Limb (tissue), 2 donors: ENCODE measurements at regions not wholly inside any gene's neighbourhood (a gene's known extent, or its start where the extent isn't known, plus 50 kb on each side); places are given as distances from the start of the nearest gene placed in this dataset.

Experiments
- DNase-seq, 2 donors: peaks; one replicate each; pipeline ENCODE4 v3.0.0-alpha.2; 2016; ENCODE audit errors: extremely low spot score in 2 of 2

DNA sequence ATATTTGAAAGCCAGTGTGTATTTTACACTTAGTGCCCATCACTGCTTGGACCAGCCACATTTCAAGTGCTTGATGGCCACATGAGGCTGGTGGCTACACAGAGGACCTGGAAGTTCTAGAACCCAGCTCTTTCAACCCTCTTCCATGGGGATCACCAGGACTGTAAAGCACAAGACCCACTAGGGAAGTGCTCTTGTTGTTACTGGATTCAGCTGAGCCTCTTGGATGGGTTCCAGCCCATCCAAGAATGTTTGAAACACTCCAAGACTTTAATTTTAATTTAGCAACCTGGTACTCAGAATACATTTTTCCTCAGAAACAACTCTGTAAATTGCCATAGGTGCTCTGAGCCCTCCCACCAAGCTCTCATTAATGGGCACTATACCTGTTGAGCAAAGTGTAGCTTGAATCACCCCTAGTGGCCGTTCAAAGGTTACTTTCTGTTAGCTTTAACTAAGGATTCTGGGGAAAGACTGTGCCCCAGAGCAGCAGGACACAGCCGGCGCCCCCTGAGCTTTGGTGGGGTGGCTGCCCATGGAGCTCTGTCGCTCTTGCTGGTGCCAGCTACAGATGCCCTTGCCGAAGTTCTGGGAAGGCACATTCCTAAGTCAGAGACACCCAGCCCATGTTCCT, 212.4 kb downstream of the HSD17B3 start:
- no peak for DNase-seq

DNA sequence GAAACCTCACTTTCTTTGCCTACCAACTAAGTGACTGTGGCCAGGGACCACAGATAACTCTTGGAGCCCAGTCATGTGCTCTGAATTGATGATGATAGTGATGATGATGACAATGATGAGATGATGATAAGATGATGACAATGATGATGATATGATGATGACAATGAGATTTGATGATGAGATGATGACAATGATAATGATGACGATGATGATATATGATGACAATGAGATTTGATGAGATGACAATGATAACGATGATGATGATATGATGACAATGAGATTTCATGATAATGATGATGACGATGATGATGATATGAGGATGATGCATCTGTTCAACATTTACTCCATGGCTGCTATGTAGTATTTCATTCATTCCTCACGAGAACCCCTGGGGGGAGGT, 213.0 kb downstream of the ERCC6L2 start:
- DNase-seq = no peak

DNA sequence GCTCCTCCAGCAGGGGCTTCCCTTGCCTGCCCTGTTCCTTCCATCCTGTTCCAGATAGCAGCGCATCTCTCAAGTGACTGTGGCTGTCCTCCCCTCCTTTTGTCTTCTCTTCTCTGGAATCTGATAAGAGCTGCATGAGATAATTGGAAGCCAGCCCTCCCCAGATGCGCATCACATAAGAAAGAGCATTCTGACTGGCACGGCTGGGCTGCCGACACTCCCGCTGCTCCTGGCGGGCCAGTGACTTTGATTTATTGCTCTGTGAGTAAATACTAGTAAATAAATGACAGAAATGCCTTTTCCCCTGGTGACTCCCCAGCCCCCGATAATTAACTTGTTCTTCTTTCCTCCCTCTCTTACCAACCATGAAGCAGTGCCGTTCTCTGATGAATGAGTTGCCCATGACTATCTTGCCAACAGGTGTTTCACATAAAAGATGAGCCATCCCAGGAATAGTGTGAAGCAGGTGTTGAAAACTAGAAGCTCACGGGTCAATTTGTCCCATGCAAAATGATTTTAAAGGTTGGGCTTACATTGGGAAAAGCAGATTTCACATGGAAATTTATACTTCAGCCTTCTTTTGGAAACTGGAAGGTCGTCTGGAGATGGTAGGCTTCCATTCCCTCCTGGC, 212.3 kb downstream of the ERCC6L2 start:
- no peak for DNase-seq

DNA sequence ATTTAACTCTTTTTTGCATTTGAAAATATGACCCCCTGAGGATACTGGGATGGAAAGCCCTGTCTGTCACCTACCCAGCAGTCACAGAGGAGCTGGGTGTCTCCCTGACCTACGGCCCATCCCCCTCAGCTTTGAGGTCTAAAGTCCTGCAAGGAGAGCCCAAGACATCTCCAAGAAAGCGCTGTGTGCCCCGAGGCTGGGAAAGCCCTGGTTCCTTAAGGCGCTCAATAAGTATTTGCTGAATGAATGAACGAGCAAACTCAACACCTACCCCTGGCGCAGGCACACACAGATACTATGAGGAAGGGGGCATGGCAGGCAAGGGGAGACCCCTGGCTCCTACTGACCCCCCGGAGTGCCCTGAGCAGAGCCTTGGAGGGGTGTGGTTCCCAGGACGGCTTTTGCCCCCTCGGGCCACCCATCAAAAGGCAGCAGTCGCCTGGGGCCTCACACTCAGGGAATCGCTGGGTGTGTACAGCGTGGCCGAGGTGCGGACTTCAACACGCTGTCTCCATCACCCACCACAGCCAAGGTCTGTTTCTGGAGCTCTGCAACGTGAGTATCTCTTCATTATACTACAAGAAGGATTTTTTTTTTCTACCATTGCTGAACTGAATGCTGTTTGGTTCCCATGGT, 211.6 kb downstream of the ERCC6L2 start:
- no peak for DNase-seq

DNA sequence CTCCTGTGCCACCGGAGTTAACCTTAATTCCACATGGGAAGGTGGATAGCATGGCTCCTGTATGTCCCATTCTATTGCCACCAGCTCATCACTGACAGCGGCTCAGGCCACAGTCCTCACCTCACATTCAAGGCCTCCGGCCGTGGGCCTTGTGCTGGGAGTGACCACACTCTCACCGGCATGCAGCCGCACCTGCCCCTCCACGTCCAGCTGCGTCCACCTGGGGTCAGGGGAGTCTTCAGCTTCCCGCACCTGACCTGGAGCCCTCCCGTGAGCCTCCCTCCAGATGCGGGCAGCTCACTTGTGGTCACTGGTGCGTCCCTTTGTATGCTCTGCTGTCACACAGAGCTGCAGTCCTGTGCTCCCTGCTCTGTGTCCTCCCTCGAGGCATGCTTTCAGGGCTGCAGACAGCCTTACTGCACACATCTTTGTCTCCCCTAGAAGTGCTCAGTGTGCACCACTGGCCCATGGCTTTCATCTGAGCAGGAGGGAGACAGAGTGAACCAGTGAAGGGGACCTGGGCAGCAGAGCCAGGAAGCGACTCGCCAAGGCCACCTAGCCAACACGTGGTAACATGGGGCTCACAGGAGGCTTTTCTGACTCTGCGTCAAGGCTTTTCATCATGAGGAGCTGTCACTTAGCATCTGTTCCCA, 210.1 kb downstream of the ERCC6L2 start:
- no peak for DNase-seq

DNA sequence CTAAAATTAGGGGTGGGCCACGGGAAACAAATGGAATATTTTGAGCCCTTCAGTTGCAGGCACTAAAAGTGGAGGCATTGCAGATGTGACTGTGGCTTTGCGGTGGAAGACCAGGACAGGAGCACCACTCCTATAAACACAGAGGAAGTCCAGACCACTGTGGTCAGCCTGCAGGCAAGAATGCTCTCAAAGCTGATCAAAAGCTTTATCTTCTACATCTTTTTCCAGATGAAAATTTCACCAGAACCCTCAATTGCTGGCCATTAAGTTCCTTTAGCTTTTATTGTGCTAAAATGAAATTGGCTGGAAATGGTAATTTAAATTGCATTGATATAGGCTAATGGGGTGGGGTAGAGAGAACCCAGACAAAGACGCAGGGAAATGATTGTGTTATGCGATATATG, 208.8 kb downstream of the ERCC6L2 start:
- no peak for DNase-seq

DNA sequence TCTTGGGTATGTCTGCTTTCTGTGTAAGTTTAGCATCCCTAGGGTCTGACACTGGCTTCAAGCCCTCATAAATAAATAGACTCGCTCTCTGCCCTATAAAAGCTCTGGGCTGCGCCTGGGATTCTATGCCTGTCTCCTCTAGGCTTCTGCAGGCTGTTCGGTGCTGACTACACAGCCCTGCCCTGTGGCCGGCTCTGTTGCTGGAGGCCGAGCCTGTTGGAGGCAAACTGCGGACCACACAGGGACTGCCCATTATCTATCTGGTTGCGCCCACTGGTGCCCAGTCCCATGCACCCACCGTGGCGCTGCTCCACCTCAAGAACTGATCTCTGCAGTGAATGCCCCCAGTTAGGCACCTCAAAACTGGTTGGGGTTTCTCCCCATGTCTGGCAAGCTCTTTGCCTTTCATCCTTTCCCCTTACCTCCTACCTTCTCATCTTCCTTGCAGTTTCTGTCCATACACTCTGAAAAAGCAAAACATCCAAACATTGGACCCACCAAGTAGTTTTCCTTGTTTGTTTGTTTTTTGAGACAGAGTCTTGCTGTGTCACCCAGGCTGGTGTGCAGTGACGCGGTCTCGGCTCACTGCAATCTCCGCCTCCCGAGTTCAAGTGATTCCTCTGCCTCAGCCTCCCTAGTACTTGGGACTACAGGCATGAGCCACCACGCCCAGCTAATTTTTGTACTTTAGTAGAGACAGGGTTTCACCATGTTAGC, 207.2 kb downstream of the ERCC6L2 start:
- no peak for DNase-seq

DNA sequence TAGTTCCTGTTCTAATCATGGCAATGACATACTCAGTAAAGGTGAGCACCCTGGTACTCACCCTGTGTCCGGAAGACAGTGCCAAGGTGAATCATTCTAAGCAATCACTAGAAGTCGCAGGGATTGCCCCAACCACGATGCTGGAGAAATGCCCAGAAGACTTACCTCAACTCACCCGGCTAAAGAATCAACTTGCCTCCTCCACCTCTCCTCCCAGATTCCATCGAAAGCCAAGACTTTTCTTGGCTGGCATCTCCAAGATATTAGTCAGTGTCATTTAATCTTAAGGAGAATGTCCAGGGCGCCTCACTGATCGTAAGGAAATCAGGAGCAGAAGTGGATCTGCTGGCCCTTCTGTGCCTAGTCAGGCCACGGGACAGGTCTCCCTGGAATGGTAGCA, 204.9 kb downstream of the ERCC6L2 start:
- no peak for DNase-seq

DNA sequence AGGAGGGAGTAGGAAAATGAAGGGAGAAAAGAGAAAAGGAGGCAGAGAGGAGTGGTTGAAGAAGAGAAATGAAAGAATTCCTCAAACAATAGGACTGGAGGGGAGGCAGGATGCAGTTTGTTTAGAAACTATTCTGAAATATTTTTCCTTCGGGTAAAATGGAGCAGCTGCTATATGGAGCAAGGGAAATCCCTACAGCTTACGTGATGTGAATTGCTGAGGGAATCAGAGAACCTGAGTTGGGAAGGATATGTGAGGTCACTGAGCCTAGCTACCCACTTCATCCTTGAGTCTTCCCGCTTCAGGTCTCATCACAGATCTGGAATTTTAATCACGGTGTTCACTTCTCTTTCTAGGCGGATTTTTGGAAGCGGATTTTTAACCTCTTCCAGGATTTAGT, 204.3 kb downstream of the ERCC6L2 start:
- DNase-seq = no peak

DNA sequence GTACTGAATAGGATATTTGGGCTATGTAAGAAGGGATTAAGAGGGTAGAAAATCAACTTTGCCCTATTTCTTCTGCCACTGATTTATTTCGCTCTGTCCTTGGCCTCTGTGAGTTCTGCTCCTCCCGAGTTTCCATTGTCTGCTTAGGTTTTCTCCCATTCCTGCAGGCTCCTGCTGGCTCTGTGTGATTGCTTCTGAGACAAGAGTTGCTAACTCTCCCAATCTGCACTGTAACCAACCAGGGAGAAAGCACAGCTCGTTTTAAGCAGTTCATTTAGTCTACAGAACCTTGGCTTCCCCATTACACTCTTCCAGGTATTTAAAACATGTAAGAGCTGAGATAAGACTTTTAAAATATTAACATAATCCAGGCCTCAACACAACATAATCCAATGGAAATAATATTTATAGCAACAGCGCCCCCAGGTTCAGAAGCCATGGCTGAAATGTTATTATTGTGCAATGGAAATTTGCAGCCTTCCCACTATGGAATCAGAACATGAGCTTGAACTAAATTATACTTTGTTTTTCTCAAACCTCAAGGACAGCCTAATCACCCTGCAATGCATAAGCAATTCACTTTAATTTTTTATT, 203.5 kb downstream of the ERCC6L2 start:
- DNase-seq = no peak

DNA sequence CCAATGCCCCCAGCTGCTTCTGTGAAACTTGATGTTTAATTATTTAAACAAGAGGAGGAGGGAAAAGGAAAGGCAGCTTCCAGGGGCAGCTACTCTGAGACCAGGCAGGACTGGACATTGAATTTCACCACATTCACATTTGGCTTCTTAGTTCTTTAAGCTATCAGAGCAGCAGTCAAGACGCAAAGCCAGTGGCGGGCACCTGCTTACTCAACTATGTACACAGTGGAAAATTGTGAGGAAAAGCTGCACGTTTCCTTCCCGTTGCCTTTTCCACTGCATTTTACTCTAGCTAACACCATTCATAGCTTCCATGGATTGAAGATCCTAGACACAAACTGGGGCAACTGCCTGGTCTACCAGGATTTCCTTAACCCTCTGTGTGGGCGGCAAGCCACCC, 200.3 kb downstream of the ERCC6L2 start:
- DNase-seq = no peak

DNA sequence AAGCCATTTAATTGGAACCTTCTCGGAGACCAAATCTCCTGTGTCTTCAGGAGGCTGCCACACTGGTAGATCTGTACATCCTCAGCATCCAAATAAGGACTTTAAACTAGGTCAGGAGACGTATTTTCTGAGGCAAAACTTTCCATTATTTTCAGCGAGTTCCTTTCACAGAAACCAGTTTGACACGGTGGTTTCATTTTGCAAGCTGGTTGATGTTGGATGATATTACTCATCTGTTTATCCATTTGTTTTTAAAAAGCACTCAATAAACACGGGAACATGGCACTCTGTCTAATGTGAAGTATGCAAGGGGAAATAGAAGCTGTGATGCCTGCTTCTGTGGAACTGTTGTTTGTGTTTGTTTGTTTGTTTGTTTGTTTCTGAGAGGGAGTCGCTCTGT, 199.6 kb downstream of the ERCC6L2 start:
- DNase-seq = no peak

DNA sequence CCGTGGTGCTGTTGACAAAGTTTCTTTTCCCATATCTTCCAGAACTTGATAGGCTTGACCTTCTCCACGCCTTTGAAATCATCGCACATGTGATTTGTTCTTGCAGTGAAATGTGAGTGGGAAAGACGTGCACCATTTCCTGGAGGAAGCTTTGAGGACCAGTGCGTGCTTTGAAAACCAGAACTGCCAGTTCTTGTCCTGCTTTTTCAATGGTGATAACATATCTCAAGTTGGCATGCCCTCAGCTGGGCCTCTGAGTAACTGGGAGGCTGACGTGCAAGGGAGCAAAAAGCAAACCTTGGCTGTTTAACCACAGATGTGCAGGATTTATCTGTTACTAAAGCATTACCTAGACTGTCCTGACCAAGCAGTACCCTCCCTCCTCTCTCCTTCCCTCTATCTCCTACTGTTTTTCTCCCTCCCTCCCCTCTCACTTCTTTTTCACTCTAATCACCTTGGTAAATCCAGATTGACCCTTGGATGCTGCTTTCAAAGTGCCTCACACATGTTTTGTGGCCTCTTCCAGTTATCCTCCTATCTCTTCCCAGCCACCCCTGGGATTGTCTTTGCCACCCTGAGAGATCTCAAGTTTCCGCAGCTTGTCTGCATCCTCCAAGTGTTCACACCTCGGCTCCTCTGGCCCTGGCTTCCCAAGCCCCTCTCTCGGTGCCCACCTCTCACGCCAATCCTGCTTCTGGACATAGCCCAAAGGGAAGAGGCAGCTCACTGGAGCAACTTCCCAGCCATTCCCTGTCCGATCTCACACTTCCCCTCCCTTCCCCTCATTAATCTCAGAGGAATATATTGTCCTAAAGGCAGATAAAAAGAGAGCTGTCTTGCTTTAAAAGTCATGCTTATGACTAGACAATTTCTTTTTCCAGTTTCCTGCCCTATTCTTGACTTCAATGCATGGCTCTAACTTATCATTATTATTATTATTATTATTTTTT, 198.3 kb downstream of the ERCC6L2 start:
- no peak for DNase-seq

DNA sequence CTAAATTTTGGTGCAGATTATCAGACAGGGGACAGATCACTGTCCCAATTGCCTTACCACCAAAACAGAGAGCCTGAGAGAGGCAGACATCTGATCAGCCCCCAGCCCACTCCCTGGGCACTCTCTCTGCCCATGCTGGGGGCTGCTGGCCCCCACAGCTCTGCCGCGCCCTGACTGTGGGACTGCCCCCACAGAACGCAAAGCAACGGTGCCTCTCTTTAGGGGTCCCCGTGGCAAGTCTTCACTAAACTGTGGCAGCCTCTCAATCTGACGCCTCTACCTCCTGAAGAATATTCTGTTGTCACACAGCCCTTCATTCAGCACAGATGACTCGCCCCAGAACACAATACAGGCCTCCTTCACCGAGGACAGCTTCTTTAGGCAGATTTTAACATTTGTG, 197.4 kb downstream of the ERCC6L2 start:
- DNase-seq = no peak

DNA sequence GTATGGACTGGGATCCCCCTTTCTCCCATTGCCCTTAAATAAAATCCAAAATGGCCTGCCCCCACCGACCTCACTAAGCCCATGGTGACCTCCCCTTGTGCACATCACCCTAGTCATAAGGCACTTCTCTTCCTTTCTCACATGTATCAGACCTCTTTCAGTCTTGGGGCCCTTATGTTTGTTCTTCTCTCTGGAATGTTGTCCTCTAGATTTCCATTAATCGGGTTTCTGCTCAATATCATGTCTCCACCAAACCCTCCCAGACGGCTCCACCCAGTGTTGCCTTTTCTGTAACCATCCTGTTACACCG, 196.3 kb downstream of the ERCC6L2 start:
- no peak for DNase-seq

DNA sequence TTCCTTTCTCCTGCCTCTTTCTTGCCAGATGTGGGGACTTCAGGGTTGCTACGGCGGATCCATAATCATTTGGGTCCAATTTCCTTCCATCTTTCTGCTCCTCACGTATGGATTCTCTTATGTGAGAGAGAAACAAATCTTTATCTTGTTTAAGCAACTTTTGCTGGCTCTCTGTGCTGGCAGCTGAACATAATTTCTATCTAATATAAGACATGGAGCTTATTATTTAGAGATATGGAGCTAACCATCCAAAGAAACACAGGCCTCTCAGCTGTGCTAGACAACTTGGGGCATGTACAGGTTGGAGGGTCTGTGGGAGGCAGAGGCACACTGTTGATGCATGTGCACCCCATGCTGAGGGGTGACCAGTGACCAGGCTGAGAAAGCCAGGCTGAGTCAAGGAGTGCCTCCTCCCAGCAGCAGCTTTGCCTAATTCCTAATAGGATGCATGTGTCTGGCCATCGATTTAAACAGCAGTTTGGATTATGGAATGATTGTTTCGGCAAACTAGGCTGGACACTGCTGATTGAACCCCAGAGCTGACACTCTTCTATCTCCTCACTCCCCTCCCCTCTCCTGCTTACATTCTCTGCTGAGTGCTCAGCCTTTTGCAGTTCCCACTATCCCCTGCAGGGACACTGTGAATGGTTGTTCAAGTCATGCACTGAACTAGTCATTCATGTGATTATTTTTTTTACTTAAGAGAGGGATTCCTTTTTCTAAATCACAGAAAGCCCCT, 195.8 kb downstream of the ERCC6L2 start:
- no peak for DNase-seq

DNA sequence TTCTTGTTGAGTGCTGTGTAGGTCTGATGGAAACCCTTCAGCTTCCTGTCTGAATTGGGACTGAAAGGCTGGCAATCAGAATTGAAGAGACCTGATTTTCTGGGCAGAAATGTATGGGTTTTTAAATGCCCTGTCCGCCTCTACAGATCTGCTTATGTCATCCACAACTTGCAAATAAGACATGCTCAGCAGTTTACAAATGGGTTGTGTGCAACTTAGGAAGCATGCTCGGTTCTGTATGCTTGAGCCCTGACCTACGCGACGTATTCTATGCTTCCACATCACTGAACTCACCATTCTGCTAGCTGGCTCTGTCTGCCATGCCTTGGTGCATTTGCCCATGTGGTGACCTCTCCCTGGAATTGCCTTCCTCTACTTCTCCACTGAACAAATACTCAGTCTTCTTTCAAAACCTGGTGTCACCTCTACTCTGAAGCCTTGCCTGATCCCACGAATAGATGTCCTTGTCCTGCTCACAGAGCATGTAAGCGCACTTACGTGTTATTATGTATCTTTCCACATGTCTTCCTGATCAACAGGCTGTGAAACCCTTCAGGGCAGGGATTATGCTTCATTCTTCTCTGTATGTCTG, 194.2 kb downstream of the ERCC6L2 start:
- DNase-seq = no peak

DNA sequence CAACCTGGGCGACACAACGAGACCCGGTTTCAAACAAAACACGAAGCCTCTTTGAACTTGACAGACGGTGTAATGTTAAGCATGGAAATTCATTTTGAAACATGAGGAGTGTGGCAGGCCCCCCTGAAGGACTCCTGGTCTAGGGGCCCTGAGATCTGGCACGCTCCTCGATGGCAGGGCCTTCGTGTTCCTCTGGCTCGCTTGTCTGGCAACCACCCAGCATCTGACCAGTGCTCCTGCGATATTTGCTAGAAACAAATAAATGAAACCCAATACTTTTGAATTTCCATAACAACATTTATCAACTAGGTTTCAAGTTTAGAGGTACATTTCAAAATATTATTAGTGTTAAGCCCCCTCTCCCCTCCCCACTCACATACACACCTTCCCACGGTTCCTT, 193.0 kb downstream of the ERCC6L2 start:
- no peak for DNase-seq

DNA sequence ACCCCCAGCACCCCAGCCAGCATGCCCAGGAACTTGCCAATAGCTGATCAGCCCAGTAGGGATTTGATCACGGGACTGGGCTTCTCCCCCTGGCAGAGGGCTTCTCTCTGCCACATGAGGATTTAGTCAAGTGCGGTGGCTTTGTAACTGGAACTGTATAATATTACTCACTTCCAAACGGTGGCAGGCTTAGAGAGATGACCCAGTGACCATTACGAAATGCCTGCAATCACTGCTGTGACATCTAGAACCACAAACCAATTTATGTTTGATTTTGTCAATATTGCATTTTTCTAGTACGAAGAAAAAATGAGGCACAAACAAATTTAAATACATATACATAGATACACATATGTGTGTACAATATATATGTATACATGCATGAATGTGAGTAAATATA, 192.1 kb downstream of the ERCC6L2 start:
- no peak for DNase-seq

DNA sequence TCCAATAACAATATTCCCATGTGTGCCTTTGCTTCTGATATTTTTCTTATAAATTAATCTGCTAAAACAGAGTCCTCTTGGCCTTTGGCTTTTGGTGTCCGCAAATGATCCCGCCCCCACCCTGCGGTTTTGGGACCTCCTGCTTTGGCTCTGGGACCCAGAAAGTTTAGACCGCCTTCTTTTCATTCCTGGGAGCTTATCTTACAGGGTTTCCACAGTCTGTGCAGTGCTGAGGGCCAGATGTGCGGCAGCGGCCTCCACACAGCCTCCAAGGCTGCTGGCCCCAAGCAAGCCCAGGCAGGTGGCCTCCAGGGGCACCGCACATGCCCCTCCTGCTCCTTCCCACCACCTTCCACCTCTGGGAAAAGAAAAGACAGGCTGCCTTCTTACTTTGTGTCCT, 191.5 kb downstream of the ERCC6L2 start:
- DNase-seq = no peak
